Endothelial cell (in vitro differentiated cells): ENCODE measurements at regions not wholly inside any gene's neighbourhood (a gene's known extent, or its start where the extent isn't known, plus 50 kb on each side); places are given as distances from the start of the nearest gene placed in this dataset.

Experiments used
- DNase-seq: peaks from one replicate; pipeline ENCODE4 v3.0.0; 2021; ENCODE audit warnings: low spot score
- H3K27ac Mint-ChIP-seq: one replicate; pipeline ENCODE4 v1.8.0; 2021; ENCODE audit warnings: mixed read lengths, inconsistent platforms; ENCODE audit not compliant: unreplicated experiment
- H3K27me3 Mint-ChIP-seq: one replicate; pipeline ENCODE4 v1.8.0; 2021; ENCODE audit warnings: mild to moderate bottlenecking, moderate library complexity, mixed read lengths, inconsistent platforms; ENCODE audit not compliant: unreplicated experiment
- H3K36me3 Mint-ChIP-seq: one replicate; pipeline ENCODE4 v1.8.0; 2021; ENCODE audit warnings: mild to moderate bottlenecking, low read depth, mixed read lengths, inconsistent platforms; ENCODE audit not compliant: unreplicated experiment
- H3K4me1 Mint-ChIP-seq: one replicate; pipeline ENCODE4 v1.8.0; 2021; ENCODE audit warnings: mild to moderate bottlenecking, mixed read lengths, inconsistent platforms; ENCODE audit not compliant: unreplicated experiment
- H3K4me3 Mint-ChIP-seq: one replicate; pipeline ENCODE4 v1.8.0; 2021; ENCODE audit warnings: mild to moderate bottlenecking, mixed read lengths, inconsistent platforms; ENCODE audit not compliant: unreplicated experiment
- H3K9me3 Mint-ChIP-seq: one replicate; pipeline ENCODE4 v1.8.0; 2021; ENCODE audit warnings: mixed read lengths, inconsistent platforms; ENCODE audit not compliant: unreplicated experiment
- TF ChIP-seq, protein P1 (sequence below): fragments of 200-600 bp; sonication (generic); IDR thresholded peaks from one replicate; pipeline ENCODE4 v1.5.0; 2021; ENCODE audit warnings: antibody characterized with exemption; ENCODE audit not compliant: unreplicated experiment

DNA sequence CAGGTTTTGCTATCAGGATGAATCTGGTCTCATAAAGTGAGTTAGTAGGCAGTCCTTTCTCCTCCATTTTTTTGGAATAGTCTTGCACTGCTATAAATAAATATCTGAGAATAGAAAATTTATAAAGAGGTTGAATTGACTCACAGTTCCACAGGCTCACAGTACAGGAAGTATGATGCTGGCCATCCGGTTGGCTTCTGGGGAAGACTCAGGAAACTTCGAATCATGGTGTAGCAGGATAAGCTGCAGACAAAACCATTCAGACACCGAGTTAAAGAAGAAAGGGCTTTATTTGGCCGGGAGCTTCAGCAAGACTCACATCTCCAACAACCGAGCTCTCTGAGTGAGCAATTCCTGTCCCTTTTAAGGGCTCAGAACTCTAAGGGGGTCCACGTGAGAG is 348.2 kb downstream of the KCTD8 start:
- TF ChIP-seq, protein P1, sequence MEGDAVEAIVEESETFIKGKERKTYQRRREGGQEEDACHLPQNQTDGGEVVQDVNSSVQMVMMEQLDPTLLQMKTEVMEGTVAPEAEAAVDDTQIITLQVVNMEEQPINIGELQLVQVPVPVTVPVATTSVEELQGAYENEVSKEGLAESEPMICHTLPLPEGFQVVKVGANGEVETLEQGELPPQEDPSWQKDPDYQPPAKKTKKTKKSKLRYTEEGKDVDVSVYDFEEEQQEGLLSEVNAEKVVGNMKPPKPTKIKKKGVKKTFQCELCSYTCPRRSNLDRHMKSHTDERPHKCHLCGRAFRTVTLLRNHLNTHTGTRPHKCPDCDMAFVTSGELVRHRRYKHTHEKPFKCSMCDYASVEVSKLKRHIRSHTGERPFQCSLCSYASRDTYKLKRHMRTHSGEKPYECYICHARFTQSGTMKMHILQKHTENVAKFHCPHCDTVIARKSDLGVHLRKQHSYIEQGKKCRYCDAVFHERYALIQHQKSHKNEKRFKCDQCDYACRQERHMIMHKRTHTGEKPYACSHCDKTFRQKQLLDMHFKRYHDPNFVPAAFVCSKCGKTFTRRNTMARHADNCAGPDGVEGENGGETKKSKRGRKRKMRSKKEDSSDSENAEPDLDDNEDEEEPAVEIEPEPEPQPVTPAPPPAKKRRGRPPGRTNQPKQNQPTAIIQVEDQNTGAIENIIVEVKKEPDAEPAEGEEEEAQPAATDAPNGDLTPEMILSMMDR: no peak
- Mint-ChIP-seq H3K4me3 (no peak overlapping the region), H3K4me1 (no peaks in the 10 kb centered on the region), H3K27ac (no peak overlapping the region), H3K27me3 (peaks cover 2% of the 10 kb centered on the region), H3K36me3 (no peaks in the 10 kb centered on the region), H3K9me3 (no peaks in the 10 kb centered on the region)
- DNase-seq: no peak

DNA sequence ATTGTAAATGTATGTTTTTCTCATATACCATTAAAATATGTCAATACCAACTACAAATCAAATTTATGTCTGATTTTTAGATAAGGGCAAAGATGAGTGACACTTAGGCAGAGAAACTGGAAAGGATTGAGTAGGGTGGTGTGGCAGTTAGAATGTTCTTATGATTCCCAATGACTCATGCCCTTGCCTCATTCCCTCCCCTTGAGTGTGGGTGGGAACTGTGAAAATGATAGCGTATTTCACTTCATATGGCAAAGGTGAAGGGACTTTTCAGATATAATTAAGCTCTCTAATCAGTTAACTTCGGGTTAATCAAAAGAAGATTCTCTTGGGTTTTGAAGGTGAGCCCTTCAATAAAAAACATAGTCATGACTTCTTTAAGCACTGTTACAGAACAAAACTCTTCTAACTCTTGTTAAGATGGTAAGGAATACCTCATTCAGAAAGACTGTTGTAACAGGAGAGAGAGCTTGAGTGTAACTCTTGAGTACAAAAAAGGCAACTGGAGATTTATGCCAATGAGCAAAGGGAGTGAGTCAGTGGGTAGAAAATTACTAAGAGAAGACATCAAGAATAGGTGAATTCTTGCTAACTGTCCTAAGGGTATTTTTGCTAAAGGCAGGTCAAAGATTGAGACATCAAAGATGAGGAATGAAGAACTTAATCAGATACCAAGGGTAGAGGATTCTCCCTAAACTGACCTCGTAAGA is 329.5 kb downstream of the KCTD8 start:
- no peaks in the 10 kb centered on the region for H3K4me1 Mint-ChIP-seq
- no peaks in the 10 kb centered on the region for H3K27me3 Mint-ChIP-seq
- TF ChIP-seq, protein P1: no peak
- DNase-seq: no peak
- H3K9me3 Mint-ChIP-seq: no peaks in the 10 kb centered on the region
- H3K4me3 Mint-ChIP-seq: no peak overlapping the region
- no peaks in the 10 kb centered on the region for H3K36me3 Mint-ChIP-seq
- H3K27ac Mint-ChIP-seq: no peak overlapping the region

DNA sequence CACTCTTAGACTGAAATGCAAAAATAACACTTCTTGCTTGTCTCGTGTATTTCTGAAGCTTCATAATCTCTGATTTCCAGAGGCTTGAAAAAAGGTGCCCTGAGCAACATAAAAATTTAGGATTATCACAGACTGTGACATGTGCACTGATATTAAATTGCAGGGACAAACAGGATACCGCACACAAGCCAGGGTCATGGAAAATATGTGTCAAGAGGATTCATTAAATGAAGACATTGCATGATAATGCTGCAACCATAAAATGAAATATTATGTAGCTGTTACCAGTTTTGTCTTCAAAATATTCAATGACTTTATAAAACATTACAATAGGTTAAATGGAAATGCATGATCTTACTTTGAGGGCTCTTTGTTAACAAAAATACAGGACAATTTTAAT is 328.0 kb downstream of the KCTD8 start:
- H3K4me3 Mint-ChIP-seq: no peak overlapping the region
- H3K36me3 Mint-ChIP-seq: no peaks in the 10 kb centered on the region
- H3K27ac Mint-ChIP-seq: no peak overlapping the region
- no peaks in the 10 kb centered on the region for H3K9me3 Mint-ChIP-seq
- TF ChIP-seq, protein P1: no peak
- DNase-seq: no peak
- H3K27me3 Mint-ChIP-seq: no peaks in the 10 kb centered on the region
- H3K4me1 Mint-ChIP-seq: no peaks in the 10 kb centered on the region

DNA sequence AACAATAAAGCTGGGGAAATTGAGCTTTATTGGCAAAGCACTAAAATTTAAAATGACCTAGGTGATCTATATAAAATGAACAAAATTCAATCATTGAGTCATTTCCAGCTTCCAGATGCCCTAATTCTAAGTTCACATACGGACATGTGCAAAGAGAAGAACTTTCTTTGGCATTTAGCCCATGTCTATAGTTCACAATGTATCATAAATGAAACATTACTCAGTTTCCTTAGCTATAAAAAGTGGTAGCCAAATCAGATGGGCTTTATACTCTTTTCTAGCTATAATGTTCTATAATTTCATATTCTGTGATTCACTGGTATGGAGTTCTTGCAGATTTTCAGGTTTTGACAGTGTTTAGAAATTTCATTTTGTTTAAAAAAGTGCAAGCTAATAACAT is 327.4 kb downstream of the KCTD8 start:
- H3K4me3 Mint-ChIP-seq: no peak overlapping the region
- H3K27ac Mint-ChIP-seq: no peak overlapping the region
- TF ChIP-seq, protein P1: no peak
- no peaks in the 10 kb centered on the region for H3K27me3 Mint-ChIP-seq
- H3K36me3 Mint-ChIP-seq: no peaks in the 10 kb centered on the region
- H3K9me3 Mint-ChIP-seq: no peaks in the 10 kb centered on the region
- no peaks in the 10 kb centered on the region for H3K4me1 Mint-ChIP-seq
- DNase-seq: no peak
